OCI-LY1 (cell line): ENCODE measurements at regions not wholly inside any gene's neighbourhood (a gene's known extent, or its start where the extent isn't known, plus 50 kb on each side); places are given as distances from the start of the nearest gene placed in this dataset.

Experiments
- H2AFZ ChIP-seq: fragments of 200-600 bp; sonication (generic), shearing (Covaris generic); 2 replicates; pipeline ENCODE4 v1.6.0; 2014; ENCODE audit warnings: antibody characterized with exemption, mild to moderate bottlenecking, low read length
- H3F3A ChIP-seq: fragments of 200-600 bp; sonication (generic), shearing (Covaris generic); 2 replicates; pipeline ENCODE4 v1.6.0; 2014; ENCODE audit warnings: mild to moderate bottlenecking, antibody characterized with exemption, low read length, moderate library complexity; ENCODE audit not compliant: insufficient read depth
- H3K27ac ChIP-seq: fragments of 200-600 bp; sonication (generic); 2 replicates; pipeline ENCODE4 v1.5.1; 2014; ENCODE audit warnings: low read length, mixed run types, mild to moderate bottlenecking, low read depth; ENCODE audit not compliant: poor library complexity, severe bottlenecking
- H3K27me3 ChIP-seq: fragments of 200-600 bp; sonication (generic); 2 replicates; pipeline ENCODE4 v1.6.0; 2014; ENCODE audit warnings: antibody characterized with exemption, mild to moderate bottlenecking, low read length, moderate library complexity; ENCODE audit not compliant: insufficient read depth
- H3K36me3 ChIP-seq: fragments of 200-600 bp; sonication (generic); 2 replicates; pipeline ENCODE4 v1.6.1; 2014; ENCODE audit warnings: mild to moderate bottlenecking, antibody characterized with exemption, low read length, moderate library complexity, mixed read lengths; ENCODE audit not compliant: insufficient read depth
- H3K4me1 ChIP-seq: fragments of 200-600 bp; sonication (generic); 2 replicates; pipeline ENCODE4 v1.5.1; 2014; ENCODE audit warnings: mild to moderate bottlenecking, low read length, moderate library complexity; ENCODE audit not compliant: insufficient read depth, severe bottlenecking
- H3K4me2 ChIP-seq: fragments of 200-600 bp; sonication (generic), shearing (Covaris generic); 2 replicates; pipeline ENCODE4 v1.6.1; 2014; ENCODE audit warnings: low read length
- H3K4me3 ChIP-seq: fragments of 200-600 bp; sonication (generic); 2 replicates; pipeline ENCODE4 v1.5.1; 2014; ENCODE audit warnings: low read length, low read depth, mild to moderate bottlenecking, mixed read lengths; ENCODE audit not compliant: poor library complexity, severe bottlenecking
- H3K79me2 ChIP-seq: fragments of 200-600 bp; shearing (Covaris generic); 2 replicates; pipeline ENCODE4 v1.6.1; 2016; ENCODE audit warnings: mixed run types, low read length, mixed read lengths; ENCODE audit not compliant: insufficient read depth
- H3K9ac ChIP-seq: fragments of 200-600 bp; sonication (generic), shearing (Covaris generic); 2 replicates; pipeline ENCODE4 v1.6.1; 2014; ENCODE audit warnings: mild to moderate bottlenecking, low read length, mixed read lengths
- H3K9me2 ChIP-seq: fragments of 200-600 bp; sonication (generic), shearing (Covaris generic); 2 replicates; pipeline ENCODE4 v1.6.1; 2014; ENCODE audit warnings: low read depth, mild to moderate bottlenecking, low read length, mixed read lengths
- H3K9me3 ChIP-seq: fragments of 200-600 bp; shearing (Covaris generic); 2 replicates; pipeline ENCODE4 v1.6.1; 2014; ENCODE audit warnings: low read length, mixed read lengths
- H4K20me1 ChIP-seq: fragments of 200-600 bp; sonication (generic), shearing (Covaris generic); 2 replicates; pipeline ENCODE4 v1.6.0; 2016; ENCODE audit warnings: mild to moderate bottlenecking, low read length; ENCODE audit not compliant: insufficient read depth
- EZH2 ChIP-seq: fragments of 200-600 bp; sonication (generic), shearing (Covaris generic); IDR thresholded peaks from 2 replicates; pipeline ENCODE4 v1.8.0; 2017; ENCODE audit warnings: borderline replicate concordance, mixed run types, mild to moderate bottlenecking, antibody characterized with exemption, low read length, moderate library complexity, mixed read lengths
- TF ChIP-seq, protein P1 (sequence below): fragments of 200-600 bp; sonication (generic), shearing (Covaris generic); IDR thresholded peaks from 2 replicates; pipeline ENCODE4 v1.5.1; 2017; ENCODE audit warnings: mild to moderate bottlenecking, antibody characterized with exemption, low read length, moderate library complexity, mixed read lengths

DNA sequence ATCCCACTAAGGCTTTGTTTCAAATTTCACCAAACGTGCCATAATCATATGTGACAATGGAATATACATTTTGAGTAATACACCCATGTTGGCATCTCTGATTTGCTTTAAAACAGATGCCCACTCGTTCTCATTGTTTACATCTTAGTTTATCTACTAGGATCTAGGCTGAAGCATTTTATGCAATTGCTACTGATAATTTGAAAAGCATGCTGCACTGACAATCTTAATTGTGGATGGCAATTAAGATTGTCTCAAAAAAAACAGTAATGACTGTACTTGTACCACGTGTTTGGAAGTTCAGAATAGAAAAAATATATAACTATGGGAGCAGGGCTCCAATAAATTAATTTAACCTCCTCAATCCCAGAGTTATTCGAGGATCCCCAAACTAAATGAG is 136.8 kb downstream of the CRPPA start:
- TF ChIP-seq, protein P1, sequence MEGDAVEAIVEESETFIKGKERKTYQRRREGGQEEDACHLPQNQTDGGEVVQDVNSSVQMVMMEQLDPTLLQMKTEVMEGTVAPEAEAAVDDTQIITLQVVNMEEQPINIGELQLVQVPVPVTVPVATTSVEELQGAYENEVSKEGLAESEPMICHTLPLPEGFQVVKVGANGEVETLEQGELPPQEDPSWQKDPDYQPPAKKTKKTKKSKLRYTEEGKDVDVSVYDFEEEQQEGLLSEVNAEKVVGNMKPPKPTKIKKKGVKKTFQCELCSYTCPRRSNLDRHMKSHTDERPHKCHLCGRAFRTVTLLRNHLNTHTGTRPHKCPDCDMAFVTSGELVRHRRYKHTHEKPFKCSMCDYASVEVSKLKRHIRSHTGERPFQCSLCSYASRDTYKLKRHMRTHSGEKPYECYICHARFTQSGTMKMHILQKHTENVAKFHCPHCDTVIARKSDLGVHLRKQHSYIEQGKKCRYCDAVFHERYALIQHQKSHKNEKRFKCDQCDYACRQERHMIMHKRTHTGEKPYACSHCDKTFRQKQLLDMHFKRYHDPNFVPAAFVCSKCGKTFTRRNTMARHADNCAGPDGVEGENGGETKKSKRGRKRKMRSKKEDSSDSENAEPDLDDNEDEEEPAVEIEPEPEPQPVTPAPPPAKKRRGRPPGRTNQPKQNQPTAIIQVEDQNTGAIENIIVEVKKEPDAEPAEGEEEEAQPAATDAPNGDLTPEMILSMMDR, result no peak
- TF ChIP-seq EZH2, result no peak
- H3K9ac ChIP-seq, result no peak overlapping the region

DNA sequence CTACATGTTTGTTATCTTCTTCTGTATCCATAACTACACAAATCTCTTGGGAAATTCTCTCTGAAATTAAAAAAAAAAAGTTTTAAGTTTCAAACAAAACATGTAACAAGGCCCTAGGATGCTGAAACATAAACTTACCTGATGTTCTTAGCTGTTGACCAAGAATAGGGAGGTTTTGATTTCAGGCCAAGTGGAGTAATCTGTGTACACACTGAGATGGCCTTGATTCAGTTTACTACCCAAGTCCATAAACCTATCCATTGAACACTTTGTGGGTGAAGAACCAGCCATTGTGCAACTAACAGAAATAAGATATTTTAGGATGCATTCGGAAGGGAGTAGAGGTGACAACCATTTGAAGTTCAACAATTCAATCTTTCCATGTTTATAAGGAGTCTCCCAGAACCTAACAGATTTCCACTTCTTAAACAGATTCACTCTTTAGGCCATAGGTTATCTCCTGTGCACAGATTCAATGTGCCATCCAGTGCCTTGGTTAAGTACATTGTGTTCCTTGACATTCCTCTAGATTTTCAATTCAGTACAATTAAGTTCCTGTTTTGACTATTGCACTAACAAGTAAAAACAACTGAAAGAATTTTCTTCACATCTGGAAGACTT is 143.1 kb downstream of the CRPPA start:
- no peak overlapping the region for H3K4me2 ChIP-seq
- H3K79me2 ChIP-seq, result no peaks in the 10 kb centered on the region
- no peaks in the 10 kb centered on the region for H4K20me1 ChIP-seq
- no peaks in the 10 kb centered on the region for H3K36me3 ChIP-seq
- no peaks in the 10 kb centered on the region for H3K27me3 ChIP-seq
- H3K9ac ChIP-seq, result no peak overlapping the region
- H3K9me2 ChIP-seq, result no peaks in the 10 kb centered on the region
- no peak for TF ChIP-seq EZH2
- TF ChIP-seq, protein P1, result no peak
- H3K27ac ChIP-seq, result no peak overlapping the region
- H3F3A ChIP-seq, result no peaks in the 10 kb centered on the region
- H3K4me1 ChIP-seq, result no peaks in the 10 kb centered on the region
- no peak overlapping the region for H3K4me3 ChIP-seq
- H2AFZ ChIP-seq, result no peak overlapping the region
- H3K9me3 ChIP-seq, result no peaks in the 10 kb centered on the region

More for the DNA sequence above, 136.8 kb downstream of the CRPPA start:
- no peaks in the 10 kb centered on the region for H3K79me2 ChIP-seq
- H4K20me1 ChIP-seq, result no peaks in the 10 kb centered on the region
- no peak overlapping the region for H3K4me2 ChIP-seq
- H3F3A ChIP-seq, result no peaks in the 10 kb centered on the region
- H3K27ac ChIP-seq, result no peak overlapping the region
- H3K4me1 ChIP-seq, result no peaks in the 10 kb centered on the region
- H3K36me3 ChIP-seq, result no peaks in the 10 kb centered on the region
- no peaks in the 10 kb centered on the region for H3K27me3 ChIP-seq
- H3K9me3 ChIP-seq, result no peaks in the 10 kb centered on the region
- H3K4me3 ChIP-seq, result no peak overlapping the region
- H2AFZ ChIP-seq, result no peak overlapping the region
- H3K9me2 ChIP-seq, result no peaks in the 10 kb centered on the region

DNA sequence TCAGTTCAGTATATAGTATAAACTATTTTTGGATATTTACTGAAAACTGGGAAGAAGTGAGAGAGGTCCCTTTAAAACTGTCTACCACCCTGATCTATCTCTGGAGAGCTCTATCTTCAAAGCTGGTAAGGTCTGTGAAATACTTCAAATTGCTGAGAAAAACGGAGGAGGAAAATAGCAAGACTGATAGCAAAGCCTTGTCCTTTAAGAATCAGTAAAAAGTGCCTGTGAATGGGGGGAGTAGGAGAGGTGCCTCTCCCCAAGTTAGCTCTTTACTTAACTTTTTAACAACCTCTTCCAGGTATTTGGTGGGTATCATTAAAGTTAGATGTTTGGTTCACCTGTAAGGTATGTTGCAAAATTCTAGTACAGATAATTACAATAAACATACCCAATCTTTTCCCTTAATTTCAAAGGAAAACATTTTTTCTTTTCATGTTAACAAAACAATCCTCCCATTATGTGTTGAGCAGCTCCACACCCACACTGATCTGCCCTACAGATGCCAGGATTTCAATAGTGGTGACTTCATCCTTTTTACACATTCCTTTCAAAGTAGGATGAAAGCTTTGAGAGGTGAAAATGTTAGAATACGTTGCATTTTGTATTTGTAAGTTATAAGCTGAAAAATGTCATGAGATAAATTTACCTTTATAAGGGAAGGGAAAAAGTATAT is 149.2 kb downstream of the CRPPA start:
- Histone ChIP-seq H3K9me3 (no peaks in the 10 kb centered on the region), H3K4me3 (no peak overlapping the region), H3K27me3 (no peaks in the 10 kb centered on the region), H3K4me2 (no peak overlapping the region), H4K20me1 (no peaks in the 10 kb centered on the region), H3K36me3 (no peaks in the 10 kb centered on the region), H3K9me2 (no peaks in the 10 kb centered on the region), H3F3A (no peaks in the 10 kb centered on the region), H3K4me1 (no peaks in the 10 kb centered on the region), H2AFZ (no peak overlapping the region), H3K79me2 (no peaks in the 10 kb centered on the region), H3K27ac (no peak overlapping the region), H3K9ac (no peak overlapping the region)
- TF ChIP-seq, protein P1, result no peak
